ENCODE measurements at regions not wholly inside any gene's neighbourhood (a gene's known extent, or its start where the extent isn't known, plus 50 kb on each side); places are given as distances from the start of the nearest gene placed in this dataset.

DNA sequence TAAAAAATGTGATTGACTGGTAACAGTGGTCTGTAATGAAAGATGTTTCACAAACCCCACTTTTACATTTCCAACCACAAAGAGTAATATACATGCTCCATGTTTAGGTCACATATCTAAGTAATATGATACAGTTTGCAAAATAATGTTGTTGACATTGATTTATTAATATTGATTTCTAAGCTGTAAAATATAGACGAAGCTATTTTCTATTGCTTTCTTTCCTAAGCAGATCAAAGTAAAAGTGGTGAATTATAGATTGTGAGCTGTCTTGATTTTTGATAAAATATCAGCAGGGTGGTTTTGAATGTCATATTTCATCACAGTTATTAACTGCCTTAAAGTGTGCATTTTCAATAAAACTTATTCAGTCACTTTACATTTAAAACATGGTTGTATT is 2292.8 kb downstream of the PCDH9 start:
- no peak for DNase-seq (ENCODE audit: low spot score in 2 of 2)
- Histone ChIP-seq H3K36me3 (no peaks in the 10 kb centered on the region), H3K9me3 (no peaks in the 10 kb centered on the region), H3K4me1 (no peaks in the 10 kb centered on the region), H3K27ac (no peak overlapping the region), H3K27me3 (no peaks in the 10 kb centered on the region), H3K4me3 (no peak overlapping the region)
- TF ChIP-seq POLR2A (IDR thresholded peaks at IDR 0.05) (no peak), EP300 (IDR thresholded peaks at IDR 0.05) (no peak), POLR2AphosphoS5 (IDR thresholded peaks at IDR 0.05) (no peak)
- TF ChIP-seq, protein P1, sequence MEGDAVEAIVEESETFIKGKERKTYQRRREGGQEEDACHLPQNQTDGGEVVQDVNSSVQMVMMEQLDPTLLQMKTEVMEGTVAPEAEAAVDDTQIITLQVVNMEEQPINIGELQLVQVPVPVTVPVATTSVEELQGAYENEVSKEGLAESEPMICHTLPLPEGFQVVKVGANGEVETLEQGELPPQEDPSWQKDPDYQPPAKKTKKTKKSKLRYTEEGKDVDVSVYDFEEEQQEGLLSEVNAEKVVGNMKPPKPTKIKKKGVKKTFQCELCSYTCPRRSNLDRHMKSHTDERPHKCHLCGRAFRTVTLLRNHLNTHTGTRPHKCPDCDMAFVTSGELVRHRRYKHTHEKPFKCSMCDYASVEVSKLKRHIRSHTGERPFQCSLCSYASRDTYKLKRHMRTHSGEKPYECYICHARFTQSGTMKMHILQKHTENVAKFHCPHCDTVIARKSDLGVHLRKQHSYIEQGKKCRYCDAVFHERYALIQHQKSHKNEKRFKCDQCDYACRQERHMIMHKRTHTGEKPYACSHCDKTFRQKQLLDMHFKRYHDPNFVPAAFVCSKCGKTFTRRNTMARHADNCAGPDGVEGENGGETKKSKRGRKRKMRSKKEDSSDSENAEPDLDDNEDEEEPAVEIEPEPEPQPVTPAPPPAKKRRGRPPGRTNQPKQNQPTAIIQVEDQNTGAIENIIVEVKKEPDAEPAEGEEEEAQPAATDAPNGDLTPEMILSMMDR (IDR thresholded peaks at IDR 0.05), result no peak
- WGBS, result 46% methylated on average over 1 of the region's 1 CpG

DNA sequence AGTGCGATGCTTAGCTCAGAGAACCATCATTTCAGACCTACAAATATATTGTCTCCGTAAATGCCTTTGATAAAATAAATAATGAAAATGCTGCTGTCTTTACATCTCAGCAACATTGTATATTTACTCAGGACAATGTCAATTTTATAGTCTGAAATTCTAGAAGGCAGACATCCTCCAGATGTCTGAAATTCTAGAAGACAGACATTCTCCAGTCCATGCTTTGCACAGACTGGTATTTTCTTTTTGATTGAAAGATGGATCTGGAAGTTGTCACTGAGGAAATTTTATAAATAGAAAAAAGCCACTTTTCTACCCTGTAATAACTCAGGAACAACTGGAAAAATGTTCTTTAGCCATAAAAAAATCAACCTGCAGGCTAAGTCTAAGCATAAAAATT is 2293.3 kb downstream of the PCDH9 start:
- 57% methylated on average over 2 of the region's 2 CpGs for WGBS
- no peaks in the 10 kb centered on the region for H3K9me3 ChIP-seq
- H3K36me3 ChIP-seq, result no peaks in the 10 kb centered on the region
- no peaks in the 10 kb centered on the region for H3K4me1 ChIP-seq
- no peak overlapping the region for H3K27ac ChIP-seq
- no peak for DNase-seq (ENCODE audit: low spot score in 2 of 2)
- H3K27me3 ChIP-seq, result no peaks in the 10 kb centered on the region
- H3K4me3 ChIP-seq, result no peak overlapping the region
- TF ChIP-seq, protein P1 (IDR thresholded peaks at IDR 0.05), result no peak
- TF ChIP-seq POLR2A (IDR thresholded peaks at IDR 0.05) (no peak), POLR2AphosphoS5 (IDR thresholded peaks at IDR 0.05) (no peak), EP300 (IDR thresholded peaks at IDR 0.05) (no peak)

DNA sequence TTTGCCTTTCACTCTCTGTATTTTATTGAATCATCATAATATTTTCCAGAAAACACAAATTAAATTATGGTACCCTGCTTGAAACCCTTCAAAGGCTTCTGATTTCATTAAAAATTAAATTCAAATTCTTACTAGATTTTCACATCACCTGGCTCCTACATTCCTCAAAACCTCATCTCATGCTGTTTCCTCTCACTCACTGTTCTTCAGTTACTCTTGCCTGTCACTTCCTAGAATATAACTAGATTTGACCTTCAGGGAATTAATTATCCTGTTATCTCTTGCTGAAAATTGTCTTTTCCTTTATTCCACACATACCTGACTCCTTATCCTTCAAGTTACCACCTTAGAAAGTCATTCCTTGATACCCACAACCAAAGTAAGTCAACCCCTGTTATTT is 2294.7 kb downstream of the PCDH9 start:
- no peaks in the 10 kb centered on the region for H3K27me3 ChIP-seq
- no peak for TF ChIP-seq POLR2AphosphoS5 (IDR thresholded peaks at IDR 0.05)
- no peak for TF ChIP-seq EP300 (IDR thresholded peaks at IDR 0.05)
- no peak for TF ChIP-seq POLR2A (IDR thresholded peaks at IDR 0.05)
- TF ChIP-seq, protein P1 (IDR thresholded peaks at IDR 0.05), result no peak
- no peaks in the 10 kb centered on the region for H3K36me3 ChIP-seq
- H3K9me3 ChIP-seq, result no peaks in the 10 kb centered on the region
- H3K4me3 ChIP-seq, result no peak overlapping the region
- DNase-seq (ENCODE audit: low spot score in 2 of 2), result no peak
- no peaks in the 10 kb centered on the region for H3K4me1 ChIP-seq
- no peak overlapping the region for H3K27ac ChIP-seq

DNA sequence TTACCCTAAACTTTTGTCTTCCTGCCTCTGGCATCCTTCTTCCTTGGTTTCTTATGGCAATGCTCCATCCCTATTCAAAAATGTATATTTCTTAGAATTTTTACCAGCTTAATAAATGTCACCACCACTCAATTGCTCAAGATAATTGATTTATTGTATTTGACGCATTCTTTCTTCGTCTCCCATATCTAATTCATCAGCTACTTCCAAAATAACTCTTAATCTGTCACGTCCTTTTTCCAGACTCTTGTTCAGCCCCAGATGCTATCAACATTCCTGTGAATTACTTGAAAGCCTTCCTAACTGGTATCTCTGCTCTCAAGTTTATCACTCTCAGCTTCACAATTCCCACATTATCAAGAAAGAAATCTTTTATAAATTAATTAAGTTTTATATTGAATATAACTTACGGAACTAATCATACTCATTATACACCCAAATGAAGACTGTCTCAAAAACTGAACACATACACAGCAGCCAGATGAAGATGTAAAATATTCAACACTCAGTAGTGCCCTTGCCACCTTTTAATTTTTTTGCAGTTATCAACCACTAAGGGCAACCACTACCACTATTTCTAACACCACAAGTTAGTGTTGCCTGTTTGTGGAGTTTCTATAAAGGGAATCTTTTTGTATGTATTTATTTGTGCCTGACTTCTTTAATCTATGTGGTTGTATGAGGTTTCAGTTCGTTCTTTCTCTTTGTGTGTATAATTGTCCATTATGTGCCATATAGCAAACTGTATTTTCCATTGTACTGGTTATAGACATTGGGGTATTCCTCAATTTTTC is 2295.4 kb downstream of the PCDH9 start:
- WGBS, result 40% methylated on average over 5 of the region's 5 CpGs
- TF ChIP-seq POLR2AphosphoS5 (IDR thresholded peaks at IDR 0.05) (no peak), POLR2A (IDR thresholded peaks at IDR 0.05) (no peak)
- TF ChIP-seq, protein P1 (IDR thresholded peaks at IDR 0.05), result no peak
- Histone ChIP-seq H3K4me1 (no peaks in the 10 kb centered on the region), H3K27me3 (no peaks in the 10 kb centered on the region), H3K36me3 (no peaks in the 10 kb centered on the region), H3K4me3 (no peak overlapping the region), H3K27ac (no peak overlapping the region), H3K9me3 (no peaks in the 10 kb centered on the region)
- no peak for DNase-seq (ENCODE audit: low spot score in 2 of 2)

DNA sequence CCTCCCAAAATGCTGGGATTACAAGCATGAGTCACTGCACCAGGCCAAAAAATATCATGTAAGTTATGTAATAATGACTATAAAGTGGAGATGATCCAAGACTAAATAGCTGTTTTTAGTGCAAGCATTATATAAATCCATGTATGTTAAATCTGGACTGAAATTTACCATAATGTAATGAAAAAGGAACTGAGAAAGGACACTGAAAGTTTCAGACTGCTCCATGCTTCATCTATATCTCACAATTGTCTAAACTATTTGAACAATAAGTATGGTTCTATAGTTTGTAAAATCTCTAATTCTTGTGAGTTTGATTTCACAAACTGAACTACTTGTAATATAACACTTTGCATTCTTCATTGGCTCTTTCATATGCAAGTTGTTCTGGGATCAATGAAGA is 2299.5 kb downstream of the PCDH9 start:
- no peak for DNase-seq (ENCODE audit: low spot score in 2 of 2)
- no peaks in the 10 kb centered on the region for H3K27me3 ChIP-seq
- no peaks in the 10 kb centered on the region for H3K36me3 ChIP-seq
- no peaks in the 10 kb centered on the region for H3K4me1 ChIP-seq
- H3K4me3 ChIP-seq, result no peak overlapping the region
- no peak for TF ChIP-seq POLR2AphosphoS5 (IDR thresholded peaks at IDR 0.05)
- H3K27ac ChIP-seq, result no peak overlapping the region
- no peaks in the 10 kb centered on the region for H3K9me3 ChIP-seq

Measured in suprapubic skin (tissue), 4 donors.